ENCODE measurements at regions not wholly inside any gene's neighbourhood (a gene's known extent, or its start where the extent isn't known, plus 50 kb on each side); places are given as distances from the start of the nearest gene placed in this dataset.

GRCh38 chr11:24240496-24241175, 256.2 kb upstream of the LUZP2 start:
- TF ChIP-seq CTCF (IDR thresholded peaks at IDR 0.05; ENCODE audit: low read depth, low read length), result no peak
- no peak overlapping the region for H3K4me3 ChIP-seq (ENCODE audit: low read depth, low read length)

- no peak overlapping the region for H3K4me3 ChIP-seq (ENCODE audit: low read depth, low read length)
Measured at GRCh38 chr11:24246715-24247114, 250.1 kb upstream of the LUZP2 start.

GRCh38 chr11:24247846-24248245, 249.0 kb upstream of the LUZP2 start:
- TF ChIP-seq CTCF (IDR thresholded peaks at IDR 0.05; ENCODE audit: low read depth, low read length), result no peak
- H3K4me3 ChIP-seq (ENCODE audit: low read depth, low read length), result no peak overlapping the region

More at GRCh38 chr11:24246715-24247114, 250.1 kb upstream of the LUZP2 start:
- TF ChIP-seq CTCF (IDR thresholded peaks at IDR 0.05; ENCODE audit: low read depth, low read length), result no peak

GRCh38 chr11:24249921-24250320, 246.9 kb upstream of the LUZP2 start:
- no peak for TF ChIP-seq CTCF (IDR thresholded peaks at IDR 0.05; ENCODE audit: low read depth, low read length)

GRCh38 chr11:24253237-24253760, 243.6 kb upstream of the LUZP2 start:
- no peak overlapping the region for H3K4me3 ChIP-seq (ENCODE audit: low read depth, low read length)
- no peak for TF ChIP-seq CTCF (IDR thresholded peaks at IDR 0.05; ENCODE audit: low read depth, low read length)

More at GRCh38 chr11:24249921-24250320, 246.9 kb upstream of the LUZP2 start:
- H3K4me3 ChIP-seq (ENCODE audit: low read depth, low read length), result no peak overlapping the region

GRCh38 chr11:24264868-24265267, 232.0 kb upstream of the LUZP2 start:
- TF ChIP-seq CTCF (IDR thresholded peaks at IDR 0.05; ENCODE audit: low read depth, low read length), result no peak
- H3K4me3 ChIP-seq (ENCODE audit: low read depth, low read length), result no peak overlapping the region

- H3K4me3 ChIP-seq (ENCODE audit: low read depth, low read length), result no peak overlapping the region
- TF ChIP-seq CTCF (IDR thresholded peaks at IDR 0.05; ENCODE audit: low read depth, low read length), result no peak
Measured at GRCh38 chr11:24267014-24267413, 229.8 kb upstream of the LUZP2 start.
